NCI-H1092 (cell line): ENCODE measurements at regions not wholly inside any gene's neighbourhood (a gene's known extent, or its start where the extent isn't known, plus 50 kb on each side); places are given as distances from the start of the nearest gene placed in this dataset.

Source experiments
- DNase-seq: peaks from one replicate; lab custom pipeline; 2025; lab: John Stamatoyannopoulos, UW

DNA sequence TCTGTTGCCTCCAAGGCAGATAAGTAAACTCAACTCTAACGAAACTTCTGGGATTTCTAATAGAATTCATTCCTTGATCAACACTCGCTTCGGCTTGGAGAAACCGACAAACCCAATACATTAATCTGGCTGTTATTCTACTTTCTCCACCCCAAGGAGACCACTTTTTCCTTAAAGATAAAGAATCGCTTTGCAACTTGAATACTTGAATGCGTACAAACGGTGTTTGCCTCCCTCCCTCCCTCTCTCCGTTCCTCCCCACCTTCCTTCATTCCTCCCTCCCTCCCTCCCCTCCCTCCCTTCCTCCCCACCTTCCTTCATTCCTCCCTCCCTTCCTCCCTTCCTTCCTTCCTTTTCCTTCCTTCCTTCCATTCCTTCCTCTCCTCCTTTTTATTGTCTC lies 432.6 kb downstream of the HAPSTR1 start:
- DNase-seq, result no peak

DNA sequence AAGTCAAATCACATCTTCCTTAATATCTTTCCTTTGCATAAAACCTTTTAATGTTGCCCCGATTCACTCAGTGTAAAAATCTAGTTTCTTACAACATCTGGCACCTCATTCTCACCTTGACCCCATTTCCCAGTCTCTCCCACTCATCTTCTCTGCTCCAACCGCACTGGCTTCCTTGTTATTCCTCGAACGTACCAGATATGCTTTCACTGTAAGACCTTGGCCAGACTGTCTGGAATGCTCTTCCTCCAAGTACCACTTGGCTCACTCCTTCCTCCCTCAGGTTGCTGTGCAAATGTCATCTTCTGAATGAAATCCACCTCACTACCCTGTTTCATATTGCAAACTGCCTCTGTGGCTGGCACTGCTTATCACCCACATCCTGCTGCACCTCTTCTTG lies 433.6 kb downstream of the HAPSTR1 start:
- no peak for DNase-seq

DNA sequence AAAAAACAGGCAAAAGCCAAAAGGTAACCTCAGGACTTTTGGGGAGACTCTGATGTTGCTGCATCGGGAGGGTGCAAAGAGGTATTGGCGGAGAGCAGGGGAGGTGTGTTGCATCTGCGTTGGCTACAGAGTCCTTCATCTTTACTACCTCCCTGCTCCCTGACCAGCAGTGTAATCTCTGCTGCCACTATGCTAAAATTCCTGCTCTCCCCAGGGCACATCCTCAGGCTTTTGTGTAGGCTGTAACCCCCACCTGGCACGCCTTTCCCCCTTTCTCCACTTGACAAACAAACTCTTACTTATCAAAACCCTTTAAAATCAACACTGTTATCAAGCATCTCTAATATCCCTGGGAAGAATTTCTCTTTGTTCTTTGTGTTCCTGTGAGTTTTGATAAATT lies 435.3 kb downstream of the HAPSTR1 start:
- no peak for DNase-seq

DNA sequence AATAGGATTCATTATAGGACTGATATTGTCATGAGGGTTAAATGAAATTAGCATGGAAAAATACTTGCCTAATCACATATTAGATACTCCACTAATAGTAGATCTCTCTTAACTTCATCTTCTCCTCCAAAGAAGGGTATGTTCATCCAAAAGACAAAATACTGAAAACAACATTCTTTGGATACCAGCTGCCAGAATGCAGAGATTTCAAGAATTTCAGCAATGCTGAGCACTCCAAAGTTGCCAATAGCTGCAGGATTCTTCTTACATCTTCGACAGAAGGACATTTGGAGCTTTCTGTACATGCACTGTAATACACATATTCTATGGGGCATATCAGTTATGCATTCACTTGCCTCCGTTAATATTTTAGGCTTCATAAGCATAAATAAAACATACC lies 436.5 kb downstream of the HAPSTR1 start:
- no peak for DNase-seq

DNA sequence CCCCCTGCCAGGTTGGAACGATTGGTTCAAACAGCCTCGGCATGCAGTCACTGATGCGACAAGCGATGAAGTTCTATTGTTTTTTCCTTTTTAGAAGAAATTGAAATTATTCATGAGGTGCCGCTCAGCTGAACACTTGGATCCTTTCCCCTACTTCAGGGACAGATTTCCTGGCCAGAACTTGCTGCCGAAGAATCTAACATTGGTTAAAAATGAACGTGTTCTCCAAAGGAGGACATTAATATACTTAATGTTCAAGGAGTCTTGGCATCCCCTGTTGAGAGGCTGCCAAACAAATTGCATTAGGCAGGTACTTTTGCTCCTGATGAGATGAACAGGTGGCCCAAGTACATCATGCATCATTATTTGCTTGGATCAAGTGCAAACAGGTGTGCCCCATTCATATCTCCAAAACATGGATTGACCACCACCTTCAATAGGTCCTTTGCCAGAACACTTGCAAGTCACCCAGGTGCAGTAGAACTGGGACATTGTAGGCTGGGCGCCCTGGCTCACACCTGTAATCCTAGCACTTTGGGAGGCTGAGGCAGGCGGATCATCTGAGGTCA lies 437.2 kb downstream of the HAPSTR1 start:
- no peak for DNase-seq

DNA sequence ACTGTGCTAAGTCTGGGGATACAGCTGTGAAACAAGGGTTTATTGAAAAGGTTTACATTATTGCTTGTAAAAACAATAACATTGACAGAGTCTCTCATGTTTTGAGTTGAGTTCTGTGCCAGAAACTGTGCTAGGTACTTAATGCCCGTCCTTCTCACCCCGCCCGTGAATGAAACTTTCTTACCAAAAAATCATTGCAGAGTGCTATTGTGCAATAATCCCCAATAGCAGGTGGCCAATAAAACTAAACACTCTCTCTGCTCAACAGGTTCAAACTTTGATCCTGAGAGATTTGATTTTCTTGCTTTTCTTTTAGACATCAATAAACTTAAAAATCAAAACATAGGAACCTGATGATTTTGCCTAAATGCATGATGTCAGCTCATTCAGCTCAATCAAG lies 441.6 kb downstream of the HAPSTR1 start:
- no peak for DNase-seq

DNA sequence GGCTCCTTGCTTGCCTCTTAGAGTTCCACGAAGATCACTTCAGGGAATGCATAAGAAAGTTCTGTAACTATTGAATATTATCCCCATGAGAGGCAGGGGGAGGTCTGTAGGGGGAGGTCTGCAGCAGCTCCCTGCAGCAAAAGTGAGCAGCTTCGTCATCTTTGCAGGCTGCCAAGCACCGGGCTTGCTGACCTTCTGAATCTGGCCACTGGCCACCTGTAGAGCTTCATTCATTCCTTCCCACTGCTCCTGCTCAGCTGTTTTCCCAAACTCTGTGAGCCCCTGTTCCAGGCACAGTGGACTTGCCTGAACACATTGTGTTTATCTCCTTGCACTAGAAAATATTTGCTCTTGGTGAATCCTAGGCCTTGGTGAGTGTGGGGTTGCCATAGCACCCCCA lies 443.3 kb downstream of the HAPSTR1 start:
- no peak for DNase-seq

DNA sequence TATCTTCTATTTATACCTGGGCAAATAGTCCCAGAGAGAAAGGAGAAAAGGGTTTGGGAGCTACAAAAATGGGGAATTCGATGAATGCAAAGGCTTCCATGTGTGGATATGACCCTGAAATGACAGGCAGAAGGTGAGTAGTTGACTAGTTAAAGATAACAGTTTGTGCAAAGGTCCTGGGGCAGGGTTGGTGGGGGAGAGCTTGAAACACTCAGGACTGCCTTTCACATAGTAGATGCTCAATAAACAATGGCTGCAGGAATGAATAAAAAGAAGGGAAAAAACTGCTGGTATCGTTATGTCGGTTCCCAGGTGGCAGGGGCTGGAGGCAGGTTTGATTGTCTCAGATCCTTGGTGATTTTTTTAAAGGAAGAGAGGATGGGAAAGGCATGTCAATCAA lies 445.5 kb downstream of the HAPSTR1 start:
- no peak for DNase-seq

DNA sequence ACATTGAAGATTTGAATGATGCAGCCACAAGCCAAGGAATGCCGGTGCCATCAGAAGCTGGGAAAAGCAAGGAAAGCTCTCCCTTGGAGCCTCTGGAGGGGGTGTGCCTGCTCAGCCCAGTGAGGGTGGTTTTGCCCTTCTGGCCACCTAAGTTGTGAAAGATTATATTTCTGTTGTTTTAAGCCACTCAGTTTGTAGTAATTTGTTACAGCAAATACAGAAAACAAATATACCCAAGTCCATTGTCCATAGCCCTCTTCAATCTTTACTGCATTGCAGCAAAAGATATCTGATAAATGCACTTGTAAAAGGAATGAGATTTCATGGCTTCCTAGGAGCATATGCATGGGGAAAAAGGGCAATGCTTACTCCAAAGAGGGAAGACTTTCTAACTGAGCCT lies 447.9 kb downstream of the HAPSTR1 start:
- DNase-seq, result no peak

DNA sequence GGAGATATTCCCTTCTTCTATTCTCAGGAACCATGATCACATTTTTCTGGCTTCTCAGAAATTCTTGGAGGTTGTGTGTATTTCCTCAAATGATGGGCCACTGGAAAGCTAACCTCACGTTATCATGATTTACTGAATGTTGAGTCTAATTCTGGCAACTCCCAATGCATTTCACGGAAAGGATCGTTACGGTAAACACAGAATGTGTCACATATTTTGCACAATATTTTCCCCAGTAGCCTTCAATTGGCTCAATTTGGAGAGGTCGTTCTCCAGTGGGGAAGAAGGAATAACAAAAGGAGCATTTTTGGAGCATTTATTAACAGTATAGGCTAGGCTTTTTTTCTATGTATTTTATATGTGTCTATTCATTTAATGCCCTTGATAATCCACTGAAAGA lies 450.3 kb downstream of the HAPSTR1 start:
- DNase-seq, result no peak

DNA sequence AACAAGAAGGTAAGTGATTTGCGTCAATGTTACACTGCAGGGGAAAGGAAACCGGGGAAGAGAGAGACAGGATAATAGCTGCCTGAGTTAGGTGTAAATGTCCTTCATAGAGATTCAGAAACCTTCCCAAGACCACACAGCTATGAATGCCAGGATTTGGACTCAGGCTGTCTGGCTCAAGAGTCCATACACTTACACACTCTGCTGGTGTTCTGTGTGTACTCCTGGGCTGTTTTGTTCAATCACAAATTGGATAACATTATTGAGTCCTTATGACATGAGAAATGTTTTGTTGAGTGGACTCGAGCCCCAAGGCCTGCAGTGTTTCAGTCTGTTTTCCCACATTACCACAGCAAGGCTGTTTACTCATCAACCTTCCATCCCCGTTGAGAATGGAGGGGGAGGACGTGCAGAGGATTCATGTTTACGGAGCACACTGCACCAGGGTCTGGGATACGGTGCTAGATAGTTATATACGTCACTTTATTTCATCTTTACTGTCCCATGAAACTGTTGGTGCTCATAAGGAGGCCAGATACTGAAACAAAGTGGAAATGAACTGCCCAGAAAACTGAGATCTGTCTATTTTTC lies 450.8 kb downstream of the HAPSTR1 start:
- DNase-seq, result no peak

DNA sequence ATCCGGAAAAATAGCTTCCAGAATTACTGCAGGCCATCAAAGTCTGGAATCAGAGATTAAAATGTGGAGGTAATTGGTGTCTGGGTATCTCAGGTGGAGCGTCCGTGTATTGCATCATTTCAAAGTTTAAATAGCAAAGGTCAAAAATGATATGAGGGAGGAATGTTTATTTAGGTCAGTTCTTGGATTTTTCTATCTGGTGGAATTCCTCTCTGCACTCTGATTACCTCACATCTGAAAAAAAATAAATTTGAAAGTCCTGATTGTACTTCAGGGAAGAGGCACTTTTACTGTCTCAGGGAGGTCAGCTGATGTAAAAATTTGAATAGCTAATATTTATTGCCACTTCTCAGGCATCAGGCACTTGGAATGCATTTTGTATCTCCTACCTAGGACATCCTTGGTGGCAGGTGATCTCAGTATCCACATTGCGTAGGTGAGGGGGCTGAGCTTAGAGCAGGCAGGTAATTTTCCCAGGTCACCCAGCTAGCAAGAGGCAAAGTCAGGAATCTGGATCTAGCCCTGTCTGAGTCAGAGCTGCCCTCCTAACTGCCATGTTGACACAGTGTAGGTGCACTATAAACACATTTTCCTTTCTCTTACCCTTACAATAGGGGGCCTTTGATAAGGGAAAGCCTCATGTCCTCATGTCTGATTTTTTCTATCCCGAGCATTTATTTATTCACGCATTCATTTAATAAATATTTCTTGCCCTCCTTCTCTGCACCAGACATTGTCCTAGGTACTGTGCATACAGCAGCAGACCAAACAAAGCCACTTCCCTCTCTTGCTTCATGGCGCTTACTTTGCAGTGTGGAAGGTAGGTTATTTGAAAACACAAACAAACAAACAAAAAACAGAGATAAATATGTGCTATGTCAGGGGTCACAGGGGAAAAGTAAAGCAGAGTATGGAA lies 454.3 kb downstream of the HAPSTR1 start:
- no peak for DNase-seq

DNA sequence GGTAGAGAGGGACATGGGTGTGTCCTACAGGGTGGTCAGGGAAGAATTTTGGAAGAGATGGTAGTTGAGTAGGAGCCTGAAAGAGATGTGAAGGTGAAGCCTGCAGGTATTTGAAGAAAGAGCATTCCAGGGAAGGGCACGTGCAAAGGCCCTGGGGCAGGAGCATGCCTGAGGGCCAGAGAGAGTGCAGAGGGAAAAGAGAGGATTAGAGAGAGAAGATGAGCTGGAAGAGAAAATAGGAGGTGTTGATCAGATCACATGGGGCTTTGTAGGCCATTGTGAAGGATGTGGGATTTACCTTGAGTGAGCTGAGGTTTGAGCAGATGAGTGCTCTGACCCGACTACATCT lies 455.0 kb downstream of the HAPSTR1 start:
- DNase-seq, result no peak

DNA sequence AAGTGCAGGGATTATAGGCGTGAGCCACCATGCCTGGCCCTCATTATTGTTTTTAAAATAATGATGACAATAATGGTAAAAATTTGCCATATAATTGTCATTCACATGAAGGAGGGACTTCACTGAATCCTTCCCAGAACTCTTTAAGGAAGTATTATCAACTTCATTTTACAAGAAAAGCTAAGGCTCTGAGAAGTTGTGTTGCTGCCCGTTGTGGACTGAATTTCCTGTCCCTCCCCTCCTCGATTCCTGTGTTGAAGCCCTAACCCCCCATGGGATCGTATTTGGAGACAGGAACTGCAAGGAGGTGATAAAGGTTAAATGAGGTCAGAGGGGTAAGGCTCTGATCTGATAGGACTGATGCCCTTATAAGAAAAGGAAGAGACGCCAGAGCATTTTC lies 458.0 kb downstream of the HAPSTR1 start:
- DNase-seq, result no peak

DNA sequence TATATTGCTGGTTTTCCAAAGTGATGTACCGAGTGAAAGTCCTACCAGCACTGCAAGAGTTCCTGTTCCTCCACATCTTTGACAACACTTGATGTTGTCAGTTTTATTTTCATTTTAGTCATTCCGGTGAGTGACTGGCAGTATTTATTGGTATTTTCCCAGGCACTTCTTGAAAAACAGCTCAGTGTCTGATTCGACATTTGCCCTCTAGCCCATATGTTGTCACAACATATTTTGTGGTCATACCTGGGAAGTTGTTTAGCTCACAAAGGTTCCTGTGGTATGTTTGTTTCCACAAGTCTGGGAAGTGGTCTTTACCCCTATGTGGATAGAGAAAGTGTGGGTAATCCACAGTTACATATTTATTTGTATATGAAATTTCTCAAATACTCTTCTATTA lies 463.6 kb downstream of the HAPSTR1 start:
- no peak for DNase-seq

DNA sequence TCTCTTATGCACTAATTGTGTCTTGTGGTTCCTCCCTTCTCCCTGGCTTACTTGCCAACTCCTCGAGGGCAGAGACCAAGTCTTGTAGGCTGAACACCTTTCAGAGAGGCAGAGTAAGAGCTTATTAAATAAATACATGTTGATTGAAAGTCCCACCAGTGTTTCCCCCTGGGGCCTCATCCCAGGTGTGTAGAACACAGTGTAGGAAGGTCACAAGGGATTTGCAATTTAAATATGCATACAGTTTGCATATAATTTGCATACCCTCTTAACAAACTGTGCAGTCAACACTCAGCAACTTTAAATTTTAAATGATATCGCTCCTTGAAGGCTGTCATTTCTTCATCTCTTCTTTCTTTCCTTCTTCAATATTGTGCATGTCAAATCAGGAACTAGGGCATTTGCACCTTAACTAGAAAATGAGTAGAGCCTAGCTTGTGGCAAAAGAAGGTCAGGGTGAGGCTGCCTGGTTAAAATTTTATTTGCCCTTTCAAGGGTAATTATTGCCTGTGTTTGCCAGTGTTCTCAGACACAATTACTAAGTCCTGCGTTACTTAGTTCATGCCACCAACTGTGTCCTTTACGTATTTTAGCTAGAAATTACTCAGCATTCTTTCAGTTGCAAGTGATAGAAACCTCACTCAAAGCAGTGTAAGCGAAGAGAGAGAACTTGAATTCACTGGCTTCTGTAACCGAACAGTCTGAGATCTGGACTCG lies 465.7 kb downstream of the HAPSTR1 start:
- no peak for DNase-seq

DNA sequence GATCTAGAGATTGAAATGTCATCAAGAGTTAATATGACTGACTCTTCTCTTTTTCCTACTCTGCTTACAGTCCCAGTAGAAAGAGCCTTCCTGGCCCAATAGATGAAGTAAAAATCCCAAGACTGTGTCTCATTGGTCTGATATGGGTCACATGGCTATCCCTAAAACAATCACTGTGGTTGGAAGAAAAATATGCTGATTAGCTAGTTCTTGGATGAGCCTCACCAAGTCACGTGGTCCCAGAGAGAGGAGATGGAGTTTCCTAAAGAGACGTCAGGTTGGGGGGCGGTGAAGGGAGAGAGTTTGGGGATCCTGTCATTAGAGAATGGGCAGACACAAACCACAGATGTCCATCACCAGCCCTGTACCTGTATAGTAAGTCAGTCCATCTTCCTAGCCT lies 466.3 kb downstream of the HAPSTR1 start:
- no peak for DNase-seq

DNA sequence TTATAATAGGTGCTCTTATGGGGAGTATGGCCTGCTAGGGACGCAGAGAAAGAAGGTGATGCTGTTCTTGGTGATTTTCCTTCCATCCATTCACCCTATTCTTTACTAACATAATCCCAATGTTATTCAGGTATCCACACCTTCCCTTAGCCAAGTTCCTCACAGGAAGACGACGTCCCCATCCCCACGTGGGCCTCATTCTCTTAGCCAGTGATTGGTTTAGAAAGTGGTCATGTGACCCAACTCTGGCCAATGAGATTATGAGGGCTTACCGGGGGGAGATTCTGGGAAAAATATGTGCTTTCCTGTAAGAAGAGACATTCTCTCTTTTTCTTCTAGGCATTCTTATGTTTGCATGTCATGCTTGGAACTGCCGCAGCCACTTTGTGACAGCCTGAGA lies 474.7 kb downstream of the HAPSTR1 start:
- no peak for DNase-seq

DNA sequence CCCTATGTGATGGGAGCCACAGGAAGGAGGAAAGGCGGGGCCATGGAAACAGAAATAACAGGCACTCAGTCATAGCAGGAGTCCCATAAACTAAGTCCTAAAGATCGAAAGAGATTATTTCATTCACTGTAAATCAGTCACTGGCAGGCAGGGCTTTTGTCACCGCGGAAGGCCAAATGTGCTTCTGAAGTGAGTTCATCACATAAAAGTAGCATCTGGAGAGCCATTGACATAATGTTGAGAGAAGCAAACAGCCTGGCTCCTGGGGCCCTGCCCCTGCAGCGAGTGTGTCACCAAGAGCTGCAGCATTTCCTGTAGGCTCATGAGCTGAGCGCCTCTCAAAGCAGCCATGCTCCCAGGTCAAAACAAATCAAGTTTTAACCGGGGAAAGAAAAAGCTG lies 476.2 kb downstream of the HAPSTR1 start:
- no peak for DNase-seq

DNA sequence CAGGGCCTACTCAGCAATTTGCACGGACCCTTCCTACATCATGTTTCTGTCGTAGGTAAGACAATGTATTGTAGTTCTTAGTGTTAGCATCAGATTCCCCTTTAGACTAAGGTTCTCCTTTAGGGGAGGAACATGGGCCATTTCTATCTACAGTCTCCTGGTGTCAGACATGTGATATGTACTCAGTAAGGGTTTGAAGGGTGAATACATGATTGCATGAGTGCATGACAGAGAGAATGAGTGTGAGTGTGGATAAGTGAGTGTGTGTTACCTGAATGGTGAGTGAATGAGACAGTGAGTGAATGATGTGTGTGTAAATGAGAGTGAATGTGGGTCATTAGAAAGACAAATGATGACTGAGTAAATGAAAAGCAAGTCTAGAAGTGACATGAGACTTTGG lies 476.8 kb downstream of the HAPSTR1 start:
- DNase-seq, result no peak

DNA sequence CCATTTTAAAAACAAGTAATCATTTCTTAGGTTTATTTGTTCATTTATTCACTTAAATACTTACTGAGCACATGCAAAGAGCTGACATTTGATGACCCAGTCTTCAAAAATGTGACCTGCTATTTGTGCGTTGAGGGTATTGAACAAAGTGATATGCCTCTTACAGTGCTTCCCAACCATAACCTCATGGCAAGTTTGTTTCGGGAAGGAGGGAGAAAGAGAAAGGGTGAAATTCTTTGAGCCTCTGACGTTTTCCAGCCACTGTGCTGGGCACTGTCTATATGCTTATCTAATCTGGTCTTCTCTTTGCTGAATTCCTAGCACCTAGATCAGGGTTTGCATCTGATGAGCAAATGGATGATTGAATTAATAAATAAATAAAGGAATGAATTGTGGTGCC lies 479.1 kb downstream of the HAPSTR1 start:
- no peak for DNase-seq

DNA sequence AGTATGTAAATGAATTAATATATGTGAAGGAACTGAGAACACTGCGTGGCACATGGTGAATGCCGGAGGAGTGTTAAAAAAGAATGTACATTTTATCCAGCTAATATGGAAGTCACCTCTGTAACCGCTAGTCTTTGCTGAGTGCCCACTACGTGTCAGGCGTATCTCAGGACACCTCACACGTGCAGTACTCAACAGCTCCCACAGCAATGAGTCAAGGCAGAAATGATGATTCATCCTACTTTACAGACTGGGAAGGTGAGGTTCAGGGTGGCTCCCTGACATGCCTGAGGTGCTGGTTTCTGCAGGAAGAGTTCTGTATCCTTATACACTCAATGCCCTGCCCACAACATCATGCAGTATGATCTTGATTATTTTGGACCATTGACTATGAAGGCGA lies 487.0 kb downstream of the HAPSTR1 start:
- no peak for DNase-seq

DNA sequence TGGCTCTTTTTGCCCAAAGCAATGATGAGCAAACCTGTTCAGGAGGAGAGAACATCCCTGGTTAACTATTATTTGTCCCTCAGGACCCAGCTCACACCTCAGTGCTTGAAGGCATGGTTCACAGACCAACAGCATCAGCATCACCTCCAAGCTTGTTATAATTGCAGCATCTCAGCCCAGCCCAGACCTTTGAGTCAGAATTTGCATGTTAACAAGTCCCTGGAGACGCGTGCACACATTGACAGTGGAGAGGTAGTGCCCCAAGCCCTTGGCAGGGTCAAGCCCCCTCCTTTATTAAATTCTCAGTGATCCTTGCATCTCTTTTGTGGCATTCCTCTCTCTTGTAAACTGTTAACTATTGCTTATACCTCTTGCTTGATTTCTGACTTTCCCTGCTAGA lies 488.6 kb downstream of the HAPSTR1 start:
- no peak for DNase-seq
